ENCODE measurements at regions not wholly inside any gene's neighbourhood (a gene's known extent, or its start where the extent isn't known, plus 50 kb on each side); places are given as distances from the start of the nearest gene placed in this dataset.
"Not testable (repeated sequence)": the region's sequence is repeated elsewhere in the genome, so short reads cannot be mapped to it uniquely, and the experiment has no call there.

DNA sequence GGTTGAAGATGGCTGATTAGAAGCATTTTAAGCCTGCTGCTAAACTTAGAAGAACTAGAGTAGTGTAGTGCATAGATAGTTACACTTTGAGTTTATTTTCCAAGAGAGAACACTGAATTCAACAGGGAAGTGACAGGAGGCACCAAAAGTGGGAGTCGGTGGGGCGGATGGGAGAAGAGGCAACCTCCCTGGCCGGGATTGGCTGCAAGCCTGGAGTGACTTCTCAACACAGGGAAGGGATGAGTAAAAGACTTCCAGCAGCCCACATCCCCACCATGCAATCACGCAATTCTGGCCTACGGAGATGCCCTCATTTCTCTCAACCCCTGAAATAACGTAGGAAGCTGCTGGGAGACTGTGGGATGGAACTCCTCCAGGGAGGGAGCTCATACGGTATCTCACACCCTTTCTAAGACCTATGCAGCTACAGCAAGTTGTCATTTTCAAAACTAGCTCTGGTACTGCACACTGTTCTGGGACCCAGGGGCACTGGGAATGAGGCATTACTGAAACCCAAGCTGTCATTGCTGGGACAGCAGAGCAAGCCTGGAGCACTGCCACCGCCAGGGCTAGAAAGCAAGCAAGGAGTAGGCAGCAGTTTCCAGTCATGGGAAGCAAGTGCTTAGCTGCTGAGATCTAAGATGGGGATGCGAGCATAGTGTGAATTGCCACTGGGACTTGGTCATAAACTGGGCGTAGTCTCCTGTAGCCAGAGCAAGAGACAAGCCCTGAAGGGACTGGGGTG, 331.6 kb upstream of the PTGER4 start:
- no peak for DNase-seq (ENCODE audit: low spot score)

DNA sequence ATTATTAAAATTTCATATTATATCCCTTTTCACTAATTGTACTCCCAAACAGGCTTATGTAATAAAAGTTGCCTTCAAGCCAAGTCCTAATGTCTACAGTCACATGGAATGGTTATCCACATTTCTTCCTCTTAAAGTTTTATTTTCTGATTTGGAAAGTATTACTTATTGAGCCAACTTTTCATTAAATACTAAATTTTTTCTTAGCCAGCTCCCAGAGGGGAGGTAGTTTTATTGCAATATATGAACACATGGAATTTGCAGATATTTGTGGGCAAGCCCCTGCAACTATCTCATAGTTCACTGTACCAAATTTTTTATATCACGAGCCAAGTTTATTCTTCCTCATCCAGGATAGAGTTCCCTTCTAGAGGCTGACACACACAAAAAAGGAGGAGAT, 332.8 kb upstream of the PTGER4 start:
- no peak for DNase-seq (ENCODE audit: low spot score)

DNA sequence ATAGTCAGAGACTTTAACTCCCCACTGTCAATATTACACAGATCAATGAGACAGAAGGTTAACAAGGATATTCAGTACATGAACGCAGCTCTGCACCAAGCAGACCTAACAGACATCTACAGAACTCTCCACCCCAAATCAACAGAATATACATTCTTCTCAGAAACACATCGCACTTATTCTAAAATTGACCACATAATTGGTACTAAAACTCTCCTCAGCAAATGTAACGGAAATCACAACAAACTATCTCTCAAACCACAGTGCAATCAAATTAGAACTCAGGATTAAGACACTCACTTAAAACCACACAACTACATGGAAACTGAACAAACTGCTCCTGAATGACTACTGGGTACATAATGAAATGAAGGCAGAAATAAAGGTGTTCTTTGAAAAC, 341.3 kb upstream of the PTGER4 start:
- DNase-seq (ENCODE audit: low spot score): not testable (repeated sequence)

DNA sequence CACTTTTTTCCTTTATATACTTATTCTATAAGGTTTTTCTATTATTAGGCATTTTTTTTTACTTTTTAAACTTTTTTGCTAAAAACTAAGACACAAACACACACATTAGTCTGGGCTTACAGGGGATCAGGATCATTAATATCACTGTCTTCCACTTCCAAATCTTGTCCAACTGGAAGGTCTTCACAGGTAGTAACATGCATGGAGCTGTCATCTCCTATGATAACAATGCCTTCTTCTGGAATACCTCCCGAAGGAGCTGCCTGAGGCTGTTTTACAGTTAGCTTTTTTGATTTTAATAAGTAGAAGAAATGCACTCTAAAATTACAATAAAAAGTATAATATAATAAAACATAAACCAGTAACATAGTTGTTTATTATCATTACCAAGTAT, 345.5 kb upstream of the PTGER4 start:
- no peak for DNase-seq (ENCODE audit: low spot score)

GRCh38 chr5:40333459-40334241, 346.1 kb upstream of the PTGER4 start:
- DNase-seq (ENCODE audit: low spot score): no peak

DNA sequence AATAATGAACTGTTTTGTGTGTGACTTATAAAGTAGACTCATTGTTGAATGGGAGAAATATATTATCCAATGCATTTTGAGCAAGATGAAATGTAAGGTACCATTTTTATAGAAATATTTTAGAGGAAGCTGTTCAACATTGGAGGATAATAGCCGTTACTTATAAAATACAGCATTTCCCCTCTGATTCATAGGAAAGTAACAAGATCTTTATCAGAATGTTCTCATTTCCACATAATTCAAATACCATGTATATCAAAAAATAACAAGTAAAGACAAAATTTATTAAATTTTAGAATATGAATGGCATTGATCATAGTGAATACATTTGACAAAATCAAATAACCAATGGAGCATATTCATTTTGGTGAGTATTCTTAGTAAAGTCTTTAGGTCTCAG, 346.7 kb upstream of the PTGER4 start:
- no peak for DNase-seq (ENCODE audit: low spot score)

DNA sequence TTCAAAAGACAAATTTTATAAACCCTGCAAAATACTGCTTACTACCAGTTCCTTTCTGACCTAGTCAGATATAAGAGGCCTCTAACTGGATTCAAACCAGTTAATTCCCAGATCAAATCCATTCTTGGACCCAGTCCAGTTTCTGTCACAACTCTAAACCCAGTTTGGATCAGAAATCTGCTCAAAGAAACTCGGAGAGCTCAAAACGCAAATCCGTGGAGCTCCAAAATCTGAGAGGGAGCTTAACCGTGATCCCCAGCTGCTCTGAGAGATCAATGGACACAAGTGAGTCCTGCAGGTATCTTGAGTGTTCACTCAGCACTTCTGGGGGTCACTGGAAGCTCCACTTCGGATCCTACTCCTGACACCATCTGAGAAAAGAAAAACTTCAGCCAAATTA, 348.1 kb upstream of the PTGER4 start:
- no peak for DNase-seq (ENCODE audit: low spot score)

- no peak for DNase-seq (ENCODE audit: low spot score)
These were observed 358.2 kb upstream of the PTGER4 start for GRCh38 chr5:40321514-40321913.

DNA sequence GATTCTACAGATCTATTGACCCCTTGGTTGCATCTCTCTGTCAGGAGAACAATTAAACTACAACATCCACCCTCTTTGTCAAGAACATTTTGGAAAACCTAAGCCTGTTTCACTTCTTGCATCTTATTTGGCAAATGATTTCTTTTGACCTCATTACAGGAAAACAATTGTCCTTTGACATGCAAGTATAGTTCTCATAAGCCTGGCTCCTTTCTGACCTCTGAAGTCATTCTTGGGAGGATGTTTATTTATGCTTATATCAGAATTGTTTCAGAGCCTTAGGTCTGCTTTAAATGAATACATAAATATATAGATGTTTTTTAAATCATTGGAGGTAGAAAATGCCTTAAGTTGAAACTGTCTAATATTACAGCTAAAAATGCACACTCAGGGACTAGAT, 361.3 kb upstream of the PTGER4 start:
- DNase-seq (ENCODE audit: low spot score): no peak

GRCh38 chr5:40317023-40317422, 362.7 kb upstream of the PTGER4 start:
- no peak for DNase-seq (ENCODE audit: low spot score)

- no peak for DNase-seq (ENCODE audit: low spot score)
These were observed 364.6 kb upstream of the PTGER4 start for GRCh38 chr5:40315126-40315525.

DNA sequence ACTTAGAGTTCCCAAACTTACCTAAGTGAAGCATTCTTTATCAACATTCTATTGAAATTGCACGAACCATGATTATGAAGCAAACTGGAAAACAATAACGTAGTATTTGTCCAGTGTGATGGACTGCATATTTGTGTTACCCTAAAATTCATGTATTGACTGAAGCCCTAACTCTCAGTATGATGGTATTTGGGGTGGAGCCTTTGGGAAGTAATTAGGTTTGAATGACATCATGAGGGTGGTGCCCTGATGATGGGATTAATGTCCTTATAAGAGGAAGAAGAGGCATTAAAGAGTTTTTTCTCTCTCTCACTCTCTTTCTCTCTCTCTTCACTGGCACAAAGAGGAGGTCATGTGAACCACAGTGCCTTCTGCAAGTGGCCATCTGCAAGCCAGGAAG, 365.4 kb upstream of the PTGER4 start:
- DNase-seq (ENCODE audit: low spot score): no peak

GRCh38 chr5:40312205-40312604, 367.5 kb upstream of the PTGER4 start:
- no peak for DNase-seq (ENCODE audit: low spot score)

- no peak for DNase-seq (ENCODE audit: low spot score)
These were observed 369.9 kb upstream of the PTGER4 start for GRCh38 chr5:40309851-40310250.

DNA sequence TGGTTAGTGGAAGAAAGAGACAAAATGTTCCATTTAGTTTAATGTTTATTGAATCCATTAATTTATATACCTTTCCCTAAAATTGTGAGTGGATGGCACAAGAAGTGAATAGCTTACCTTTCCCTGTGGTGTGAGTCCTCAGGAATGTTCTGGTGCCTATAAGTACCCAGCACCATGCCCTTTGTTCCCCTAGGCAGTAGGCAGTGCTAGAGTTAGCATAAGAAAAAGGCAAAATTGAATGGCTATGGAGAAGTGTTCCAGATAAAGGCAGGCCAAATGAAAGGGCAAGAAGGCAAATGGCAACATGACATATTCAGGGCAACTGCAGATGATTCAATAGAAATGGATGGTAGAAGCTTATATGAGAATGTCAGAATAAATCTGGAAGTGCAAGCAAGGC, 370.8 kb upstream of the PTGER4 start:
- DNase-seq (ENCODE audit: low spot score): no peak

- no peak for DNase-seq (ENCODE audit: low spot score)
These were observed 371.8 kb upstream of the PTGER4 start for GRCh38 chr5:40307920-40308319.

GRCh38 chr5:40306869-40307487, 372.7 kb upstream of the PTGER4 start:
- DNase-seq (ENCODE audit: low spot score): no peak

- DNase-seq (ENCODE audit: low spot score): no peak
These were observed 387.7 kb upstream of the PTGER4 start for GRCh38 chr5:40292006-40292405.

DNA sequence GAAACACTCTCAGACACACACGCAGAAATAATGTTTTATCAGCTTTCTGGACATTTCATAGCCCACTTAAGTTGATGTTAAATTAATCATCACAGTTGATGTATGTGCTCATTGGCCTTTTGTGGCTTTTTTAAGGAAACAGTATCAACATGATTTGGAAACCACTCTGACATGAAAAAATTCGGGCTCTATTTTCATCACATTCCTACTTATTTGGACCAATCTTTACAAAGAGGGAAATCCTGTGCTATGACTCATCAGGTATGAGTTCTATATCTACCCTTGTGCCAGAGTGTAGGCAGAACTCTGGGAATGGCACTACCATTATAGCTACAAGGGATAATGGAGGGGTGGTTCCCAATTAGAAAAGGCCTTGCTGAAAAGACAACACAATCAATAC, 388.4 kb upstream of the PTGER4 start:
- no peak for DNase-seq (ENCODE audit: low spot score)

- DNase-seq (ENCODE audit: low spot score): no peak
These were observed 390.8 kb upstream of the PTGER4 start for GRCh38 chr5:40288800-40289485.

DNA sequence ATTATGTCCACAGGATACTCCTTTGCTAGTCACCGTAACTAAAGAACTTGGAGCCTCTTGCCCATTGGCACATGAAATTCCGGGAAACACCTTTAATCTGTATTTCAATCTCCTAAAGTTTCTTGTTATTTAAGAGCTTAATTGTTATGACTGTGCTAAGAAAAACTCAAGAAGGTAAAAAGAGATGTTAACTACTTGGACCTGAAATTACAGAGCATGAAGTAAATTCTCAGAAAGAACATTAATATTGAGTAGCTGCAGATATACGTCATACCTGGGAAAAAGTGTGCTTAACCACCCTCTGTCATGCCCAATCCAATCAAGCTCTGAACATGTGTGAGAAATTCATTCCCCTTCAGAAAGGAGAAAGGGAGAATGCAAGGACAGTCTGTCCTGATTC, 394.9 kb upstream of the PTGER4 start:
- no peak for DNase-seq (ENCODE audit: low spot score)

DNA sequence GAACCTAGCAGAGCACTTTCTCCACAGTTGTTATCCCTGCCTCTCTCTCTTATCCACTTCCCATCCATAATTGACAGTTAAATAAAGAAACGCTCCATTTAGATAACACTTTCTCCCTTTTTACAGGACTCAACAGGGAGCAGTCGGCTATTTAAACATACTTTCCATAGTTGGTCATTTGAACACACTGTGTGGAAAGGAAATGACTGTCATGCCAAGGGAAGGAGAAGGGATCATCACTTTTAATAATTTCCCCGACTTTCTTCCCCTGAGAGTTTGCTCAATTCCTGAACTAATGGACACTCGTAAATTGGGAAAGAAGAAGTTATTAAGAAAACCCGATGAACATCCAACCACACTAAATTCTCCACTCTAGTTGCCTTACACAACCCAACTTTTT, 400.8 kb upstream of the PTGER4 start:
- no peak for DNase-seq (ENCODE audit: low spot score)

All from NAMALWA (cell line).